Left lung (tissue), 4 donors: ENCODE measurements at regions not wholly inside any gene's neighbourhood (a gene's known extent, or its start where the extent isn't known, plus 50 kb on each side); places are given as distances from the start of the nearest gene placed in this dataset.

ENCODE experiments used
- ATAC-seq: fragments of 200-7000 bp; cut with Tn5 transposase; one replicate; pipeline ENCODE4 v1.9.1; 2020; ENCODE audit warnings: moderate library complexity
- DNase-seq, 4 donors: peaks; one replicate each; pipeline ENCODE4 v3.0.0-alpha.2; 2013 to 2020
- H3K27ac ChIP-seq, 2 donors: fragments of 200-600 bp; sonication (generic) in 1 of 2; one replicate each; pipeline versions ENCODE4 v1.5.0 to v1.8.0; 2020 to 2021
- H3K27me3 ChIP-seq, 2 donors: fragments of 200-600 bp; sonication (generic) in 1 of 2; one replicate each; pipeline versions ENCODE4 v1.5.0 to v1.8.0; 2020 to 2021
- H3K36me3 ChIP-seq, 2 donors: fragments of 200-600 bp; sonication (generic) in 1 of 2; one replicate each; pipeline versions ENCODE4 v1.5.0 to v1.8.0; 2020 to 2021
- H3K4me1 ChIP-seq, 2 donors: fragments of 200-600 bp; one replicate each; pipeline ENCODE4 v1.8.0; 2021
- H3K4me3 ChIP-seq, 2 donors: fragments of 200-600 bp; sonication (generic) in 1 of 2; one replicate each; pipeline versions ENCODE4 v1.5.0 to v1.8.0; 2020 to 2021; ENCODE audit warnings: mild to moderate bottlenecking in 1 of 2
- H3K9me3 ChIP-seq, 2 donors: fragments of 200-600 bp; sonication (generic) in 1 of 2; one replicate each; pipeline versions ENCODE4 v1.5.0 to v1.8.0; 2020 to 2021
- CTCF ChIP-seq, 2 donors: fragments of 200-600 bp; sonication (generic) in 1 of 2; IDR thresholded peaks; one replicate each; pipeline versions ENCODE4 v1.5.0 to v1.8.0; 2021; ENCODE audit warnings: antibody characterized with exemption in 2 of 2
- intact Hi-C, 2 donors: fragments of 100-400 bp; cut with DNase I; formaldehyde crosslinking; loops; one replicate each; pipeline versions ENCODE4 v1.11.2 to v1.14.2; 2022
- donor health status: DM: no; HTN: yes; CAD: no.
- donor health status: DM: no; HTN: no; CAD: no.

- TF ChIP-seq CTCF (IDR thresholded peaks at IDR 0.05) = no peak
- no peaks in the 10 kb centered on the region for H3K9me3 ChIP-seq
- no peaks in the 10 kb centered on the region for H3K4me1 ChIP-seq
- DNase-seq (no peak), ATAC-seq (no peak)
- intact Hi-C loops = no loop called here
- no peaks in the 10 kb centered on the region for H3K27me3 ChIP-seq
- no peak overlapping the region for H3K27ac ChIP-seq
- no peak overlapping the region for H3K4me3 ChIP-seq
- no peaks in the 10 kb centered on the region for H3K36me3 ChIP-seq
These were observed 70.1 kb upstream of the CCDC190 start for GRCh38 chr1:162930976-162931560.

- no peaks in the 10 kb centered on the region for H3K27me3 ChIP-seq
- H3K27ac ChIP-seq = no peak overlapping the region
- no peak for TF ChIP-seq CTCF (IDR thresholded peaks at IDR 0.05)
- no peaks in the 10 kb centered on the region for H3K4me1 ChIP-seq
- H3K36me3 ChIP-seq = no peaks in the 10 kb centered on the region
- H3K4me3 ChIP-seq = no peak overlapping the region
- DNase-seq (no peak), ATAC-seq (no peak)
- intact Hi-C loops = no loop called here
- H3K9me3 ChIP-seq = no peaks in the 10 kb centered on the region
These were observed 69.6 kb upstream of the CCDC190 start for GRCh38 chr1:162930532-162930931.

GRCh38 chr1:162929177-162929576 lies 68.2 kb upstream of the CCDC190 start:
- no peak overlapping the region for H3K4me3 ChIP-seq
- no peak for DNase-seq
- no peaks in the 10 kb centered on the region for H3K4me1 ChIP-seq
- TF ChIP-seq CTCF (IDR thresholded peaks at IDR 0.05) = no peak
- no peak overlapping the region for H3K27ac ChIP-seq
- H3K9me3 ChIP-seq = no peaks in the 10 kb centered on the region
- ATAC-seq = no peak
- intact Hi-C loops = no loop called here
- no peaks in the 10 kb centered on the region for H3K27me3 ChIP-seq
- no peaks in the 10 kb centered on the region for H3K36me3 ChIP-seq

- Histone ChIP-seq H3K27ac (no peak overlapping the region), H3K4me1 (no peaks in the 10 kb centered on the region), H3K36me3 (no peaks in the 10 kb centered on the region), H3K27me3 (no peaks in the 10 kb centered on the region), H3K4me3 (no peak overlapping the region), H3K9me3 (no peaks in the 10 kb centered on the region)
- intact Hi-C loops = no loop called here
- no peak for TF ChIP-seq CTCF (IDR thresholded peaks at IDR 0.05)
- DNase-seq = no peak
- no peak for ATAC-seq
These were observed 67.2 kb upstream of the CCDC190 start for GRCh38 chr1:162928141-162928540.

- H3K4me3 ChIP-seq = no peak overlapping the region
- no peaks in the 10 kb centered on the region for H3K27me3 ChIP-seq
- H3K9me3 ChIP-seq = no peaks in the 10 kb centered on the region
- DNase-seq (no peak), ATAC-seq (no peak)
- TF ChIP-seq CTCF (IDR thresholded peaks at IDR 0.05) = no peak
- H3K36me3 ChIP-seq = no peaks in the 10 kb centered on the region
- no peak overlapping the region for H3K27ac ChIP-seq
- intact Hi-C loops = no loop called here
- no peaks in the 10 kb centered on the region for H3K4me1 ChIP-seq
These were observed 66.4 kb upstream of the CCDC190 start for GRCh38 chr1:162927421-162927820.
